Loucy (cell line): ENCODE measurements at regions not wholly inside any gene's neighbourhood (a gene's known extent, or its start where the extent isn't known, plus 50 kb on each side); places are given as distances from the start of the nearest gene placed in this dataset.

Experiments used
- H2AFZ ChIP-seq: fragments of 200-600 bp; sonication (generic); 2 replicates; pipeline ENCODE4 v1.6.0; 2016; ENCODE audit warnings: antibody characterized with exemption, mild to moderate bottlenecking, low read length, moderate library complexity
- H3F3A ChIP-seq: fragments of 200-600 bp; 2 replicates; pipeline ENCODE4 v1.6.0; 2016; ENCODE audit warnings: antibody characterized with exemption, low read depth, mild to moderate bottlenecking
- H3K27me3 ChIP-seq: fragments of 200-600 bp; sonication (generic); 2 replicates; pipeline ENCODE4 v1.6.1; 2014; ENCODE audit warnings: low read length, mild to moderate bottlenecking; ENCODE audit not compliant: insufficient read depth, poor library complexity, severe bottlenecking
- H3K36me3 ChIP-seq: fragments of 200-600 bp; sonication (generic); 2 replicates; pipeline ENCODE4 v1.6.1; 2016; ENCODE audit warnings: low read length; ENCODE audit not compliant: insufficient read depth
- H3K4me1 ChIP-seq: fragments of 200-600 bp; sonication (generic); 2 replicates; pipeline ENCODE4 v1.5.1; 2014; ENCODE audit warnings: low read length, mild to moderate bottlenecking; ENCODE audit not compliant: insufficient read depth, poor library complexity, severe bottlenecking
- H3K4me2 ChIP-seq: fragments of 200-600 bp; sonication (generic); 2 replicates; pipeline ENCODE4 v1.6.0; 2014; ENCODE audit warnings: antibody characterized with exemption, low read length, low read depth, mild to moderate bottlenecking; ENCODE audit not compliant: poor library complexity, severe bottlenecking
- H3K4me3 ChIP-seq: fragments of 200-600 bp; sonication (generic); 2 replicates; pipeline ENCODE4 v1.5.1; 2014; ENCODE audit warnings: low read length, mild to moderate bottlenecking, mixed read lengths; ENCODE audit not compliant: poor library complexity, severe bottlenecking
- H3K79me2 ChIP-seq: fragments of 200-600 bp; sonication (generic); 2 replicates; pipeline ENCODE4 v1.6.1; 2014; ENCODE audit warnings: low read length; ENCODE audit not compliant: insufficient read depth
- H3K9ac ChIP-seq: fragments of 200-600 bp; sonication (generic); 2 replicates; pipeline ENCODE4 v1.6.0; 2014; ENCODE audit warnings: mild to moderate bottlenecking, low read depth, low read length, moderate library complexity; ENCODE audit not compliant: poor library complexity, severe bottlenecking
- H3K9me2 ChIP-seq: fragments of 200-600 bp; sonication (generic); replicated peaks from 2 replicates; pipeline ENCODE4 v1.6.1; 2016; ENCODE audit warnings: low read depth, low read length, mixed read lengths
- H3K9me3 ChIP-seq: fragments of 200-600 bp; sonication (generic); 2 replicates; pipeline ENCODE4 v1.6.1; 2014; ENCODE audit warnings: mild to moderate bottlenecking, antibody characterized with exemption, low read length, low read depth; ENCODE audit not compliant: insufficient read depth
- H4K20me1 ChIP-seq: fragments of 200-600 bp; sonication (generic); 2 replicates; pipeline ENCODE4 v1.6.0; 2014; ENCODE audit warnings: antibody characterized with exemption, low read length, mild to moderate bottlenecking; ENCODE audit not compliant: insufficient read depth, poor library complexity, severe bottlenecking
- CTCF ChIP-seq: fragments of 200-600 bp; sonication (generic); conservative IDR thresholded peaks from 2 replicates; pipeline ENCODE4 v1.5.1; 2014; ENCODE audit warnings: mild to moderate bottlenecking, antibody characterized with exemption, low read length
- EZH2phosphoT487 ChIP-seq: fragments of 200-600 bp; IDR thresholded peaks from 2 replicates; pipeline ENCODE4 v1.6.1; 2018; ENCODE audit warnings: antibody characterized with exemption, mild to moderate bottlenecking, moderate library complexity, borderline replicate concordance

DNA sequence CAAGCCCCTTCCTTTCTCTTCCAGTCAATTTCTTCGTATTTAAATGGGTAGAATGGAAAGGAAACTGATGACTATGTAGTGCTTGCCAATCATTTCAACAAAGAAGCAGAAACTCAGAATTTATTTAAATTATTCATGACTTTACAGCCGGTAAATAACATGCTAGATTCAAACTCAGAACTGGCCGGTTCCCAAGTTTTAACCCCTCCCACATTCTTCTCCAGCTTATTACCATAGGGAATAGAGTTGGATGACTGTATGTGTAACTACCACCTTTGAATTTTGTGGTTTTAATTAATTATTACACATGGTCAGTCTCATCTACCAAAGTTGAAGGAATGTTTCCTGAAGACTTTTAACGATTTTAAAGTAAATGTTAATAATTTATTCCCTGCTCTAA is 819.3 kb upstream of the LRATD1 start:
- no peak overlapping the region for H3K4me3 ChIP-seq
- H3K36me3 ChIP-seq, result no peaks in the 10 kb centered on the region
- H3K4me2 ChIP-seq, result no peak overlapping the region
- no peaks in the 10 kb centered on the region for H3K27me3 ChIP-seq
- H4K20me1 ChIP-seq, result no peaks in the 10 kb centered on the region
- H3K4me1 ChIP-seq, result no peaks in the 10 kb centered on the region
- no peak for TF ChIP-seq CTCF
- no peak for TF ChIP-seq EZH2phosphoT487
- no peaks in the 10 kb centered on the region for H3K9me3 ChIP-seq
- H3K9me2 ChIP-seq, result no peaks in the 10 kb centered on the region
- H3K79me2 ChIP-seq, result no peaks in the 10 kb centered on the region
- no peak overlapping the region for H3K9ac ChIP-seq
- no peaks in the 10 kb centered on the region for H3F3A ChIP-seq
- H2AFZ ChIP-seq, result no peak overlapping the region

GRCh38 chr2:13818002-13818401 is 814.5 kb upstream of the LRATD1 start:
- Histone ChIP-seq H3K4me2 (no peak overlapping the region), H3K79me2 (no peaks in the 10 kb centered on the region), H3K9me2 (no peaks in the 10 kb centered on the region), H3K9ac (no peak overlapping the region), H3F3A (no peaks in the 10 kb centered on the region), H3K9me3 (no peaks in the 10 kb centered on the region), H3K4me3 (no peak overlapping the region), H4K20me1 (no peaks in the 10 kb centered on the region), H3K36me3 (no peaks in the 10 kb centered on the region), H3K27me3 (no peaks in the 10 kb centered on the region), H3K4me1 (no peaks in the 10 kb centered on the region), H2AFZ (no peak overlapping the region)
- TF ChIP-seq EZH2phosphoT487 (no peak), CTCF (no peak)

GRCh38 chr2:13819896-13820295 is 812.6 kb upstream of the LRATD1 start:
- no peak overlapping the region for H3K4me3 ChIP-seq
- TF ChIP-seq CTCF (no peak), EZH2phosphoT487 (no peak)
- no peak overlapping the region for H3K4me2 ChIP-seq
- no peak overlapping the region for H3K9ac ChIP-seq
- H4K20me1 ChIP-seq, result no peaks in the 10 kb centered on the region
- H3K27me3 ChIP-seq, result no peaks in the 10 kb centered on the region
- H2AFZ ChIP-seq, result no peak overlapping the region
- no peaks in the 10 kb centered on the region for H3F3A ChIP-seq
- H3K4me1 ChIP-seq, result no peaks in the 10 kb centered on the region
- H3K36me3 ChIP-seq, result no peaks in the 10 kb centered on the region
- H3K79me2 ChIP-seq, result no peaks in the 10 kb centered on the region
- no peaks in the 10 kb centered on the region for H3K9me3 ChIP-seq
- H3K9me2 ChIP-seq, result no peaks in the 10 kb centered on the region
